ENCODE measurements at regions not wholly inside any gene's neighbourhood (a gene's known extent, or its start where the extent isn't known, plus 50 kb on each side); places are given as distances from the start of the nearest gene placed in this dataset.
"Not testable (repeated sequence)": the region's sequence is repeated elsewhere in the genome, so short reads cannot be mapped to it uniquely, and the experiment has no call there.

DNA sequence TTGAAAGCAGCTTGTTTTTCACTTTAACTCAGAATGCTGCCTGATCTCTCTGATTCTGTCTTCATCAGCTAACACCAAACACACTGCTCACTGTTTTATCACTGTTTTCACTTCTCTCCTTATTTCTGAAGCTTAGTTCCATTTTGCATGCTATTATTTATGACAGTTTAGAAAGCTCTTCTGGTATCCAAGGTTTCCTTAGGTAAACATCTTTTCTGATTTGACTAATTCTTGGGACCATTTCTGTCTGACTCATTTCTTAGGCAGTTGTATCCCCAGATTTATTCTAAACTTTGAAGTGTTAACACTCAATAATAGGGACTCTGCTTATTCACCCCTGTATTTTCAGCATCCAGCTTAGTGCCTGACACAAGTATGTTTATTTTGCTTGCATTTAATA, 167.7 kb downstream of the BCHE start:
- TF ChIP-seq POLR2AphosphoS5 (IDR thresholded peaks at IDR 0.05) (no peak), POLR2A (IDR thresholded peaks at IDR 0.05) (no peak)
- TF ChIP-seq, protein P1, sequence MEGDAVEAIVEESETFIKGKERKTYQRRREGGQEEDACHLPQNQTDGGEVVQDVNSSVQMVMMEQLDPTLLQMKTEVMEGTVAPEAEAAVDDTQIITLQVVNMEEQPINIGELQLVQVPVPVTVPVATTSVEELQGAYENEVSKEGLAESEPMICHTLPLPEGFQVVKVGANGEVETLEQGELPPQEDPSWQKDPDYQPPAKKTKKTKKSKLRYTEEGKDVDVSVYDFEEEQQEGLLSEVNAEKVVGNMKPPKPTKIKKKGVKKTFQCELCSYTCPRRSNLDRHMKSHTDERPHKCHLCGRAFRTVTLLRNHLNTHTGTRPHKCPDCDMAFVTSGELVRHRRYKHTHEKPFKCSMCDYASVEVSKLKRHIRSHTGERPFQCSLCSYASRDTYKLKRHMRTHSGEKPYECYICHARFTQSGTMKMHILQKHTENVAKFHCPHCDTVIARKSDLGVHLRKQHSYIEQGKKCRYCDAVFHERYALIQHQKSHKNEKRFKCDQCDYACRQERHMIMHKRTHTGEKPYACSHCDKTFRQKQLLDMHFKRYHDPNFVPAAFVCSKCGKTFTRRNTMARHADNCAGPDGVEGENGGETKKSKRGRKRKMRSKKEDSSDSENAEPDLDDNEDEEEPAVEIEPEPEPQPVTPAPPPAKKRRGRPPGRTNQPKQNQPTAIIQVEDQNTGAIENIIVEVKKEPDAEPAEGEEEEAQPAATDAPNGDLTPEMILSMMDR (IDR thresholded peaks at IDR 0.05 in 8 of 11, conservative IDR thresholded peaks at IDR 0.05 in 3 of 11): no peak
- Histone ChIP-seq H3K9me3 (peaks cover 0 to 10% (median 3%) of the 10 kb centered on the region in 8 donors), H3K4me1 (no peaks in the 10 kb centered on the region), H3K27ac (no peak overlapping the region), H3K36me3 (no peaks in the 10 kb centered on the region), H3K27me3 (replicated peaks in 1 of 7) (no peaks in the 10 kb centered on the region), H3K4me3 (no peak overlapping the region)
- intact Hi-C loops (cut with DNase I; ENCODE audit: low total_unique reads): no loop called here
- DNase-seq: no peak

DNA sequence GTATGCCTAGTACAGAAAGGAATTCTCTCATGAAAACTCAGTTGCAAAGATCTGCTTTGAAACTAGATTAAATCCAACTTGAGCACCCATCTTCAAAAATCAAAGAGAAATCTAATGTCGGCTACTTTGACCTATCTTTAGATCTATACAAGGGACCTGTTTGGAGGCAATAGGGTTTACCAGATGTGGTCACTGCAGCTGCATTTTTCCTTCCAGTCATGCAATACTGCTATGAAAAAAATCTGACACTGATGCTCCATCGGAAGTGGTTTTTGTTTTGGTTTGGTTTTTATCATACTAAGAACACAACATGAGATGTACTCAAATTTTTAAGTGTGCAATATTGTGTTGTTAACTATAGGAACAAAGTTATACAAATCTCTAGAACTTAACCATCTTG, 169.5 kb downstream of the BCHE start:
- no peak for DNase-seq
- 84 to 98% (median 91%) methylated on average over 2 of the region's 2 CpGs for WGBS, 5 donors

DNA sequence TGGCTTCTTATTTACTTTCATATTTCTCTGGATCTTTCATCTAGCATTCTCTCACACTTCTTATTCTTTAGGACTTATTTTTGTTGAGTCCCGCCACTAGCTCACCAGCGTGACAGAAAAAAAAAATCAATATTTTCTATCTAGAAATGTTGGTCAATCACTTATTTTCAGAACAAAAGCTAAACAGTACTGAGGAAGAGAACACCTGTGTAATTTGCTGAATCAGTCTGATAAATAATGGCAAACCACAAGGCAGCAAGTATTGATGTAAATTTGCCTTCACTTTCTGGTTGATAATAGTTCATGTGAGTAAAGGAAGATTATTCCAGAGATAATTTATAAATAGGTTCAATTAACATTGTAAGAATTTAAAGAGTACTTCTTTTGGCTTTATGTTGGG, 179.2 kb downstream of the BCHE start:
- TF ChIP-seq, protein P1 (IDR thresholded peaks at IDR 0.05 in 8 of 11, conservative IDR thresholded peaks at IDR 0.05 in 3 of 11): no peak
- TF ChIP-seq POLR2AphosphoS5 (IDR thresholded peaks at IDR 0.05): no peak
- no peak for TF ChIP-seq POLR2A (IDR thresholded peaks at IDR 0.05)
- 80 to 90% (median 88%) methylated on average over 2 of the region's 2 CpGs for WGBS, 5 donors
- no peaks in the 10 kb centered on the region for H3K36me3 ChIP-seq
- DNase-seq: no peak
- intact Hi-C loops (cut with DNase I; ENCODE audit: low total_unique reads): no loop called here
- H3K4me3 ChIP-seq: no peak overlapping the region
- peaks cover 0 to 11% (median 0%) of the 10 kb centered on the region in 8 donors for H3K9me3 ChIP-seq
- H3K27ac ChIP-seq: no peak overlapping the region
- no peaks in the 10 kb centered on the region for H3K27me3 ChIP-seq (replicated peaks in 1 of 7)
- H3K4me1 ChIP-seq: no peaks in the 10 kb centered on the region

More for the DNA sequence above, 169.5 kb downstream of the BCHE start:
- H3K27ac ChIP-seq: no peak overlapping the region
- TF ChIP-seq POLR2A (IDR thresholded peaks at IDR 0.05): no peak
- TF ChIP-seq POLR2AphosphoS5 (IDR thresholded peaks at IDR 0.05): no peak
- TF ChIP-seq, protein P1 (IDR thresholded peaks at IDR 0.05 in 8 of 11, conservative IDR thresholded peaks at IDR 0.05 in 3 of 11): no peak
- no peak overlapping the region for H3K4me3 ChIP-seq
- intact Hi-C loops (cut with DNase I; ENCODE audit: low total_unique reads): no loop called here
- no peaks in the 10 kb centered on the region for H3K27me3 ChIP-seq (replicated peaks in 1 of 7)
- H3K9me3 ChIP-seq: no peaks in the 10 kb centered on the region
- no peaks in the 10 kb centered on the region for H3K4me1 ChIP-seq
- H3K36me3 ChIP-seq: no peaks in the 10 kb centered on the region

DNA sequence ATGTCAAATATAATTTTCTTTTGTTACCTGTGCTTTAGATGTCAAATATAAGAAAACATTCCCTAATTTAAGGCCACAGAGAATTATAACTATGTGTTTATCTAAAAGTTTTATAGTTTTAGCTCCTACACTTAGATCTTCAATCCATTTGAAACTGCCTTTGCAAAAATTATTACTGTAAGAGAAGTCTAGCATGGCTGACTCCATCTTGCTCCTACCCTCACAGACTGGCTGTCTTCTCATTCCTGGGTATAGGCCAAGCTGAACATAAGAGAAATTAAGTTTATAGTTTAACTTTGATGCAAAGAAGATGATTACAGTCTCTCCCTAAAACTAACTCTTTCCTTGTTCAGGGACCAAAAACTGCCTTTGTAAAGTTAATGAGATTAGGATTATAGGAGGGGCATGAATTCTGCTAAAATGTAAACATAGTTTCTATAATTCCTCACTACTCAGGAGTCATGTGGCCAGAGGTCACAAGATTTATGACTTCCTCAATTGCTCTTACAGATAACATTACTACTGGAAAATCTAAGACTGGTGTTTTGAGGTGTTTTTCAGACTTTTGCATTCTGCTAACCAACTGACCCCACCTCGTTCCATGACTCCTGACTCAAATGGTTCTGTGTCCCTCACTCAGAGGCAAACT, 184.0 kb downstream of the BCHE start:
- H3K4me1 ChIP-seq: no peaks in the 10 kb centered on the region

DNA sequence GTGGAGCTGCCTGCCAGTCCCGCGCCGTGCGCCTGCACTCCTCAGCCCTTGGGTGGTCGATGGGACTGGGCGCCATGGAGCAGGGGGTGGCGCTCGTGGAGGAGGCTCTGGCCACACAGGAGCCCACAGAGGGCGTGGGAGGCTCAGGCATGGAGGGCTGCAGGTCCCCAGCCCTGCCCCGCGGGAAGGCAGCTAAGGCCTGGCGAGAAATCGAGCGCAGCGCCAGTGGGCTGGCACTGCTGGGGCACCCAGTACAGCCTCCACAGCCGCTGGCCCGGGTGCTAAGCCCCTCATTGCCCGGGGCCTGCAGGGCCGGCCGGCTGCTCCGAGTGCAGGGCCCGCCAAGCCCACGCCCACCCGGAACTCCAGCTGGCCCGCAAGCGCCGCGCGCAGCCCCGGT, 187.9 kb downstream of the BCHE start:
- H3K27ac ChIP-seq; H3K27me3 ChIP-seq (replicated peaks in 1 of 7); DNase-seq; H3K36me3 ChIP-seq; H3K4me1 ChIP-seq; intact Hi-C loops (cut with DNase I; ENCODE audit: low total_unique reads); H3K4me3 ChIP-seq: not testable (repeated sequence)
- H3K9me3 ChIP-seq: peaks cover 0 to 27% (median 4%) of the 10 kb centered on the region in 8 donors
- WGBS, 5 donors: 88 to 95% (median 92%) methylated on average over 19 to 30 of the region's 30 CpGs; no CpG with 5 or more reads in 1 of the 5 donors

More for the DNA sequence above, 184.0 kb downstream of the BCHE start:
- Histone ChIP-seq H3K27me3 (replicated peaks in 1 of 7) (no peaks in the 10 kb centered on the region), H3K36me3 (no peaks in the 10 kb centered on the region), H3K27ac (no peak overlapping the region), H3K4me3 (no peak overlapping the region), H3K9me3 (peaks cover 0 to 29% (median 4%) of the 10 kb centered on the region in 8 donors)
- no peak for DNase-seq
- 29 to 59% (median 31%) methylated on average over 1 of the region's 1 CpG for WGBS, 5 donors
- intact Hi-C loops (cut with DNase I; ENCODE audit: low total_unique reads): no loop called here
- TF ChIP-seq, protein P1 (IDR thresholded peaks at IDR 0.05 in 8 of 11, conservative IDR thresholded peaks at IDR 0.05 in 3 of 11): no peak
- no peak for TF ChIP-seq POLR2A (IDR thresholded peaks at IDR 0.05)
- no peak for TF ChIP-seq POLR2AphosphoS5 (IDR thresholded peaks at IDR 0.05)
